HG03139 (cell line): ENCODE measurements at regions not wholly inside any gene's neighbourhood (a gene's known extent, or its start where the extent isn't known, plus 50 kb on each side); places are given as distances from the start of the nearest gene placed in this dataset.

Experiments
- ATAC-seq: cut with Tn5 transposase; IDR thresholded peaks from one replicate; pipeline ENCODE4 v1.9.1; 2021; ENCODE audit not compliant: unreplicated experiment

- no peak for ATAC-seq
These were observed 642.5 kb upstream of the GNPDA2 start for GRCh38 chr4:45368832-45369231.

DNA sequence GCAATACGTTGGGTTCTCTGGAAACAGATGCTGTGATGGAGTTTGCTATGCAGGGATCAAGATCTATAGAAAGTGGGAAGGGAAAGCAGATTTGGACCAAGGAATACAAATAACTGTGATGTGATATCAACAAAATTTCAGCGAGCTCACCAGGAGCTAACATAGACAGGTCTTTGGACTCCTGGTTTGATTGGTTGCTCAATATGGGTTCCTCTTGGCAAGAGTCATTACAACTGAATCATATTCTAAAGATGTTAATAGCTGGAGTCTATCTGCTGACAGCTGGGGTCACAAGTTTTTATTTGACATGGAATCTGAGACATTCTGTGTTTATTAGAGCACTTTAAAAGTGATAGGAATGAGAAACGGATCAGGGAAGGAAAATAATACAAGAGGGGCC lies 637.6 kb upstream of the GNPDA2 start:
- no peak for ATAC-seq

- ATAC-seq, result no peak
These were observed 632.5 kb upstream of the GNPDA2 start for GRCh38 chr4:45358573-45359506.

GRCh38 chr4:45353161-45353560 lies 626.8 kb upstream of the GNPDA2 start:
- no peak for ATAC-seq

DNA sequence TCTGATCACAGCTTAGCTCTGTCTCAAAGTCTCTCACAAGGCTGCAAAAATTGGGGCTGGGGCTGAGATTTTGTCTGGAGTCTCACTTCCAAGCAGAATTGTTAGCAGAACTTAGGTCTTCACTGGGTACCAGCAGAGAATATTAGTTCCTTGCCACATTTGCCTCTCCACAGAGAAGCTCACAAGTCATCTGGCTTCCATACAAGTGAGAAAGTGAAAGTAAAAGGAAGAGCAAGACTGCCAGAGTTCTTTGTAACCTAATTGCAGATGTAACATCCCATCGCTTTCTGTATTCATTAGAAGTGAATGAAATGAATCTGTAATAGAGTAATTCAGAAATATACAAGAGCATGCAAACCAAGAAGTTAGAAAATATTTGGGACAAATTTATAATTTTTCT lies 624.1 kb upstream of the GNPDA2 start:
- ATAC-seq, result peak; percentile 56

- ATAC-seq, result no peak
These were observed 623.5 kb upstream of the GNPDA2 start for GRCh38 chr4:45349859-45350258.

GRCh38 chr4:45346816-45347435 lies 620.6 kb upstream of the GNPDA2 start:
- no peak for ATAC-seq

- ATAC-seq, result no peak
These were observed 619.2 kb upstream of the GNPDA2 start for GRCh38 chr4:45345558-45345957.

DNA sequence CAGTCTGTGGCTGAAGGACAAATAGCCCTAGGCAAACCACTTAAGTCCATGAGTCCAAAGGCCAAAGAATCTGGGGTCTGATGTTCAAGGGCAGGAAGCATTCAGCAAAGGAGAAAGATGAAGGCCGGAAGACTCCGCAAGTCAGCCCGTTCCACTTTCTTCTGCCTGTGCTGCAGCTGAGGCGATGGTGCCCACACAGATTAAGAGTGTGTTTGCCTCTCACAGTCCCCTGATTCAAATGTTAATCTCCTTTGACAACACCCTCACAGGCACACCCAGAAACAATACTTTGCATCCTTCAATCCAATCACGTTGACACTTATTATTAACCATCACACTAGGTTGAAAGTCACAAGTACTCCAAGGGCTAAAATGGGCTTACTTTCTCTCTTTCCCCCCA lies 605.4 kb upstream of the GNPDA2 start:
- no peak for ATAC-seq

- no peak for ATAC-seq
These were observed 601.2 kb upstream of the GNPDA2 start for GRCh38 chr4:45327544-45327943.

DNA sequence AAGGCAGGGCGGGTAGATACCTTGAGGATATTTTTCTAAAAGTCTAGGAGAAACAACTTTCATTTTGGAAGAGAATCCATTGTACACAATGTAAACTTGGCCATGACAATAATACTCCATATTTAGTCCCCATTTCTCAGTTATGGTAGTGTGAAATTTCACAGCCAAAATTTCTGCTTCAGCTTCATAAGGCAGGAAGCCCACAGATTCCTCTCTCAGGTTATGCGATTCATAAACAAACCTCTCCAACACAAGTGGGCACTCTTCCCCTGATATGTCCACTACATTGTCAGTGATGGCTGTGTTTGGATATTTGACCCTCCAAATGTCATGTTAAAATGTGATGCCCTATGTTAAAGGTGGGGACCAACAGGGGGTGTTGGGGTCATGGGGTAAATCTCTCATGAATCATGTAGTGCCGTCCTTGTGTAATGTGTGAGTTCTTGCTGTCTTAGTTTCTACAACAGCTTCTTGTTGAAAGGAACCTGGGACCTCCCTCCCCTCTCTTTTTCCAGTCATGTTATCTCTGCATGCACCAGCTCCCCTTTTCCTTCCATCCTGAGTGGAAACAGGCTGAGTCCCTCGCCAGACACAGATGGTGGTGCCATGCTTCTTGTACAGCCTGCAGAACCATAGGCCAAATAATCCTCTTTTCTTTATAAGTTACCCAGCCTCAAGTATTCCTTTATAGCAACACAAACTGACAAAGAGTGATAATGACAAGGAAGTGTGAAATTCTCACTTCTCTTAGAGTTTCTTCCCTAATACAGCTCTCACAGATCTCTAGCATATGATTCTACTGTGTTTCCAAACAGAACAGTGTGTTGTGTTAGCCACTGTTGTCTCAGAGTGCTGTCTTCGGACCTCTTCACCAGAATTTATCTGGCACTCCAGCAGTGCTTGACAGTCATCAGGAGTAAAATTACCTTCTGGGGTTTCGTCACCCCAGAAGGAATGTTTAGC lies 598.4 kb upstream of the GNPDA2 start:
- no peak for ATAC-seq

DNA sequence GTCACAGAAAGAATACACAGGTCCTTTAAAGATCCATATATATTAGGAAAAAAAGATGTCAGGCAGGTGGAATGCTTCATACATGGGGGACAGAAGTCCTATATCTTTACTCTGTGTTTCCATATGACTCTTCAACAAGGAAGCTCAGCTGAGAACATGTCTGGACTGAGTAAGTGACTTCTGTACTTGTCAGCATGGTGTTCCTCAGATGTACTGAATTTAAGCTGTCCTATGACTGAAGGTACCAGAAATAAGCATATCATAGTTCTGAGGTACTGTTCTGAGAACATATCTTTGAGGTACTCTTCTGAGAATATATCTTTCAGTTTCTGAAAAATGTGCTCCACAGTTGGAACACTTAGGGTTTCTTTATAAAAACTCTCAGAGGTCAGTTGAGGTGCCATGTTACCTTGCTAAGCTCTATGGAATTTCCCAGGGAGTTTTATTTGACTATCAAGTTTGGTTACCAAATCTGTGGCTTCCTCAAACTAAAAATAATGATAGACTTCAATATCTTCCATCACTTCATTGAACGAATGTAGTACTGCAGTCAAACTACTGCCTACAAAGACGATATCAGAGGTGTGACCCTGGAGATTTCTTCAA lies 597.2 kb upstream of the GNPDA2 start:
- no peak for ATAC-seq

DNA sequence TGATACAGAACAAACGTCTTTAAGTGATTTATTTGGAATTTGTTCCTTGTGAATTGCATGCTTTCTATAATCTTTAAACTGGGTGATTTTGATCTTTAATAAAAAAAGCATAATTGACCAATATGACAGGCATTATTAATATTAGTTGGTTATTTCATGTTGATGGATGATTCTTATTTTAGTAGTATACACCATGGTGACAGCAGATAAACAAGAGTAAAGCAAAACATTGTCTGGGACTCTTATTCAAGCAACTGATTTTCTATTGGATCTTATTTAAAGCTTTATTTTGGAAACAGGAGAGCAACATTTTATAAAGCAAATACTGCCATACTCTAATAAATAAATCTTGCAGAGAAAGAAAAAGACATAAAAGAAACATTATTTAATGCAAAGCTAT lies 591.4 kb upstream of the GNPDA2 start:
- no peak for ATAC-seq

DNA sequence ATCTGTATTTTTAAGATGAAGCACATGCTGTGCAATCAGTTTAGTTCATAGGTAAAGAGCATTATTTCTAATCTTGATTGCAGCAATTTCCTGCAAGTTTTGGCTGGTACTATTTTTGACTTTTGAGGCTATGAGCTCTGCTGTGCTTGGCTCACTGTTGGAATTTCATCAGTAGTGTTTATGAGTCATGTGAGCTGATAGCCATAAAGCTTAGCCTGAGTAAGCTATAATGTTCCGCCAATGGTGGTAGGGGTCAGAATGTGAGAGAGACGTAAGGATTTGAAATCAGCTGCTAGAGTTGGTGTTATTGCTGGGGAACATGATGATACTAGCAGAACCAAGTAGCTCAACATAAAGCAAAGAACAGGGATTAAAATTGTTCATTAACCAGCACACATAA lies 590.9 kb upstream of the GNPDA2 start:
- no peak for ATAC-seq

GRCh38 chr4:45316257-45316656 lies 589.9 kb upstream of the GNPDA2 start:
- ATAC-seq, result no peak

GRCh38 chr4:45302828-45303227 lies 576.5 kb upstream of the GNPDA2 start:
- ATAC-seq, result no peak

GRCh38 chr4:45294464-45294863 lies 568.1 kb upstream of the GNPDA2 start:
- no peak for ATAC-seq

- ATAC-seq, result no peak
These were observed 567.0 kb upstream of the GNPDA2 start for GRCh38 chr4:45293335-45293734.

DNA sequence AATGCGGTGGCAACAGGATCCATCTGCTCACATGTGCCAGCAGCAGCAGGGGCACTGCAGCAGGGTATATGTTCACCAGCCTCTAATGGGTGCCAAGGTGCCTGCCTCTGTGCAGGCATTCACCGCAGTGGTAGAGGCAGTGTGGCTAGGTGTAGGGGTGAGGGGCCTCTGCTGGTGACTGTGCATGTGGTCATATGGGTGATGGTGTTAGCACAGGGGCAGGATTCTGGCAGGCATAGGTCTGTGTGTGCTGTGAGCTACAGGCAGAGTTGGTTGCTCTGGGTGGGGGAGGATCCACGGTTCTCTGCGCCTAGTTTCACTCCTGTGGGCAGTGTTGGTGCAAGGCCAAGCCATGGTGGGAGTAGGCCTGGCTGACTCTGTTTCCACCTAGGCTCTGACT lies 566.5 kb upstream of the GNPDA2 start:
- no peak for ATAC-seq

DNA sequence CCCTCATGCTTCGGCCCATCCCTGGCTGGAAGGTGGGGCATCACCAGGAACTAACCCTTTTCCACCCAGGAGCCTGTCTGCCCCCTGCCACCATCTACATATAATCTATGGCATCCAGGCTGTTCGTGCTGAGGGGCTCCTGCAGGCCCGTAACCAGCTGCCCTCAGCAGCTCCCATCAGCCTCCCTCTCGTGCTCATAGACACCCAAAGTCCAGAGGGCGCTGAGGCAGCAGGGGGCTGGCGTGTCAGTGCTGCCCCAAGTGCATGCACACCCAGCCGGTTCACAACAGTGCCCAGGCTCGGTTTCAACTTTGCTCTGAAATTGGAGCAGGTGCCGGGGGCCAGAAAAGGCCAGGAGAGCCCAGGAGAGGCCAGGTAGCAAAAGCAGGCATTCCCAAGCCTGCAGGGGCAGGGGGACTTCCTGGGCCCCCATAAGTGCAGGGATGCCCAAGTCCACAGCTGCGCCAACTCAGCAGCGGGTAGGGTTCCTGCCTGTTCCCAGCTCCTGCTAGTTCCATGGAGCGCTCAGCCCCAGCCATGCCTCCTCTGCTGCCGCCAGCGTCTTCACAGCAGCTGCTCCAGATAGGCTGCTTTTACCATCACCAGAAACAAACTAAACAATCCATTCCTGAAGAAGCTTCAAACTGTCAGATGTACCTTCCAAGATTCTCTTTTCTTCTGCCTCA lies 558.2 kb upstream of the GNPDA2 start:
- no peak for ATAC-seq
